ENCODE measurements at regions not wholly inside any gene's neighbourhood (a gene's known extent, or its start where the extent isn't known, plus 50 kb on each side); places are given as distances from the start of the nearest gene placed in this dataset.
A peak's percentile ranks its signal among the peaks of the same experiment; 100 is the strongest.

DNA sequence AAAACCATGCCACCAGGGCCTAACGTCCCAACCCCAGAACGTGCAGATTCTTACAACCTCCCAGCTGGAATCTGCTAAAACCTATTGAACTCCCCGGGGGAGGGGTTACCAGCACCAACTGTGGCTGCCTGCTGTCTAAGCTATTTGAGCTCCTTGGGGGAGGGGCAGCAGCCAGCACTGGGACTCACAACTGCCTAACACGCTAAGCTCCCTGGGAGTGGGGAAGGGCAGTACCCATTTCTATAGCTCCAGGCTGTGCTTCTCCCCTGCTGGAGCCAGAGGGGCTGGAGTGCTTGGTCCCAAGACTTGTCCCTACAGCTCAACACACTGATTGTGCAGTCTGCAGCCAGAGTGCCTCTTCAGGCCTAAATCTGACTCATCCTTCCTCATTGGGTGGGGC, 459.8 kb upstream of the FGF16 start:
- no peak overlapping the region for H3K4me3 ChIP-seq (ENCODE audit: low read depth, low read length)
- no peak for DNase-seq (ENCODE audit: low read depth)
- in situ Hi-C loops (cut with HindIII; ENCODE audit: low sequenced_read_pairs), result no loop called here
- TF ChIP-seq, protein P1, sequence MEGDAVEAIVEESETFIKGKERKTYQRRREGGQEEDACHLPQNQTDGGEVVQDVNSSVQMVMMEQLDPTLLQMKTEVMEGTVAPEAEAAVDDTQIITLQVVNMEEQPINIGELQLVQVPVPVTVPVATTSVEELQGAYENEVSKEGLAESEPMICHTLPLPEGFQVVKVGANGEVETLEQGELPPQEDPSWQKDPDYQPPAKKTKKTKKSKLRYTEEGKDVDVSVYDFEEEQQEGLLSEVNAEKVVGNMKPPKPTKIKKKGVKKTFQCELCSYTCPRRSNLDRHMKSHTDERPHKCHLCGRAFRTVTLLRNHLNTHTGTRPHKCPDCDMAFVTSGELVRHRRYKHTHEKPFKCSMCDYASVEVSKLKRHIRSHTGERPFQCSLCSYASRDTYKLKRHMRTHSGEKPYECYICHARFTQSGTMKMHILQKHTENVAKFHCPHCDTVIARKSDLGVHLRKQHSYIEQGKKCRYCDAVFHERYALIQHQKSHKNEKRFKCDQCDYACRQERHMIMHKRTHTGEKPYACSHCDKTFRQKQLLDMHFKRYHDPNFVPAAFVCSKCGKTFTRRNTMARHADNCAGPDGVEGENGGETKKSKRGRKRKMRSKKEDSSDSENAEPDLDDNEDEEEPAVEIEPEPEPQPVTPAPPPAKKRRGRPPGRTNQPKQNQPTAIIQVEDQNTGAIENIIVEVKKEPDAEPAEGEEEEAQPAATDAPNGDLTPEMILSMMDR (IDR thresholded peaks at IDR 0.05; ENCODE audit: low read depth, low read length, missing control alignments), result no peak

DNA sequence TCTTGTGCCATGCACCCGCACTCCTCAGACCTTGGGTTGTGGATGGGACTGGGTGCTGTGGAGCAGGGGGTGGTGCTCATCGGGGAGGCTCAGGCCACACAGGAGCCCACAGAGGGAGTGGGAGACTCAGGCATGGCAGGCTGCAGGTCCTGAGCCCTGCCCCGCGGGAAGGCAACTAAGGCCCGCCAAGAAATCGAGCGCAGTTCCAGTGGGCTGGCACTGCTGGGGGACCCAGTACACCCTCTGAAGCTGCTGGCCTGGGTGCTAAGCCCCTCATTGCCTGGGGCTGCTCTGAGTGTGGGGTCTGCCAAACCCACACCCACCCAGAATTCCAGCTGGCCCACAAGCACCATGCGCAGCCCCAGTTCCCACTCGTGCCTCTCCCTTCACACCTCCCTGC, 450.5 kb upstream of the FGF16 start:
- no peak overlapping the region for H3K4me3 ChIP-seq (ENCODE audit: low read depth, low read length)
- no peak for DNase-seq (ENCODE audit: low read depth)
- TF ChIP-seq, protein P1 (IDR thresholded peaks at IDR 0.05; ENCODE audit: low read depth, low read length, missing control alignments), result no peak
- in situ Hi-C loops (cut with HindIII; ENCODE audit: low sequenced_read_pairs), result no loop called here

DNA sequence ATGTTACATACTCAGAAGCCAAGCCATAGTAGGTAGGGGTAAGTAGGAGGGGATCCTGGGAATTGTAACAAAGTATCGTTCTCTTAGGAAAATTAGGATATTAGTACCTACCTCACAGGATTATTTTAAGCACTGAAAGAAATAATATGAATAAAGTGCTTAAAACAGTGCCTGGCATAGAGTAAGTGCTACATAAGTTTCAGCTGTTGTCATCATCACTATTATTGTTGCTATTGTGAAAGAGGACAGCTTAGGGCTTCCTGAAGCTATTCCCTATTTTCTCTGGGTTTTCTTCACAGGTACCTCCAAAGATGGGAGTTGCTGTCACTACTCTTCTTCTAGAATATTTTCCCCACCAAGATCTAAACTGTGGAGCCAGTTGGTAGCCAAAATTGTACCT, 443.7 kb upstream of the FGF16 start:
- DNase-seq (ENCODE audit: low read depth), result no peak

DNA sequence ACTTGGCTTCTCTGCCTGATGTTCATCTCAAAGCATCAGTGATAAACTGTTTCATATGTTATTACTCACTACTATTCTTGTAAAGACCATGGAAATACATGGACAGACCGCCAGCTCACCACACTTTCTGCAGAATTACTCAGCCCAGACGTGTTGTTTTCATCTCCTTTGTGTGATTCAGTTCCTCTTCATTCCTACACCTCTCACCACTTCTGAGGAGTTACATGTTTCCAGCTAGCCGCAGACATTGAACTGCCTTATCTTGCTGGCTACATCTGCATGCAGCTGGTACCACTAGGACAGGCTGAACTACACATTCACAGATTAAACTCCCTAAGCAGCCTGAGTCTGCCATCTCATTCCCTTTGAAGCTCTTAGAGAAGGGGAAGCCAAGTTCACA, 443.2 kb upstream of the FGF16 start:
- TF ChIP-seq, protein P1 (IDR thresholded peaks at IDR 0.05; ENCODE audit: low read depth, low read length, missing control alignments), result no peak
- peak; percentile 16 for DNase-seq (ENCODE audit: low read depth)
- H3K4me3 ChIP-seq (ENCODE audit: low read depth, low read length), result no peak overlapping the region
- in situ Hi-C loops (cut with HindIII; ENCODE audit: low sequenced_read_pairs), result no loop called here

More for the DNA sequence above, 443.7 kb upstream of the FGF16 start:
- in situ Hi-C loops (cut with HindIII; ENCODE audit: low sequenced_read_pairs), result no loop called here
- TF ChIP-seq, protein P1 (IDR thresholded peaks at IDR 0.05; ENCODE audit: low read depth, low read length, missing control alignments), result no peak
- H3K4me3 ChIP-seq (ENCODE audit: low read depth, low read length), result no peak overlapping the region

DNA sequence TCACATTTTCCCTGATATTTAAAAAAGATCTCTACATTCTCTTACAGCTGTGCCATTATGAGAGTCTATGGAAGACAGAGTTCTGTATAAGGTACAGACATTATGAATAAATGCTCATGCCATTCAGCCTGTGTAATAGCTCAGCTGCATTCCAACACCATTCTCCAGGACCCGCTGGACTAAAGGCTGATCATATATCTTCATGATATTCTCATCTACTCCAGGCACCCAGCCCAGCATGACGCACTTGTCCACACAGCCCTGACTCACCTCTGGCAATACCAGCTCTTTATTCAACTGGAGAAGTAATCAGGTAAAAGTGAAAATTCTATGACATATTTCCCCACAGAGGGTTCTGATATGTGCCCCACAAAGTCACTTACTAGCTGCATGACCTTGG, 437.5 kb upstream of the FGF16 start:
- DNase-seq (ENCODE audit: low read depth), result peak; percentile 68
- no peak overlapping the region for H3K4me3 ChIP-seq (ENCODE audit: low read depth, low read length)
- in situ Hi-C loops (cut with HindIII; ENCODE audit: low sequenced_read_pairs), result no loop called here
- TF ChIP-seq, protein P1 (IDR thresholded peaks at IDR 0.05; ENCODE audit: low read depth, low read length, missing control alignments), result no peak

DNA sequence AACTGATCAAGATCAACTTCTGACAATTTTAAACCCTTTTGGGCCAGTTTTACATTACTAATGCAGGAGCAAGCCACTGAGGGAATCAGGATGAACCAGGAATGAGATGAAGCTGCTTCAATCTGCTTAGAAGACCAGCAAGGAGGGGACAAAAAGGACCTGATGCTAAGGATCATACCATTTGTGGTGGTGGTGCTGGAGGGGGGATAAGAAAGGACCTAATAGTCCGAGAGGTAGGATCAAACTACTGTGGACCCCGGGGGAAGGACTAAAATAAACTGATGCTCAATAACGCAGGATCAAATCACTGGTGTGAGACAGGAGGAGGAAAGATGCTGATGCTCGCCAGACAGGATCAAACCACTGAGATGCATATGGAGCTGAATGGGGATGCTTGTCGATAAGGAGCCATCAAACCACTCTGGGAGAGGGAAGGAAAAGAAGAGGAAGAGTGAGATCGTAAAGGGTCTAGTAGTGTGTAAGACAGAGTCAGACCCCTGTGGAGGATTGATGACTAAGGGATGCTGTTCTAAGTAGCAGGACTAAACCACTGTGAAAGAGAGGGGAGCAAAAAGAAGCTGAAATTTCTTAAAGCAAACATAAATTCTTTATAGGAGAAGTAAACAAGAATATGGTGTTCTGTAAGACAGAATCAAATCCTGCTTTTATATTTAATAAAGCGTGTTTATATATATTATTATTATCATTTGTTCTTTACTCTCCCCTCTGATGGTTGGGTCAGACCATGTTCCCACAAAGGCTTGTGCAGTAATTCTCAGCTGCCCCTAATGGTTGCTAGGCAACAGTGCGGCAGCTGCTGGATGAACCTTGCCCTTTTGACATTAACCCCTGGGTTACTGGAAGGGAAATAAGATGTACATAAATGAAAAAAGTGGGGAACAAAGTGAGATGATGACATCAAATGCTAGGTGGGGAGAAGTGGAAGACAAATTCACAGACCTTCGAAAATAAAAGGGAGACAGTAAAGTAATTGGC, 432.5 kb upstream of the FGF16 start:
- DNase-seq (ENCODE audit: low read depth), result peak; percentile 37
- H3K4me3 ChIP-seq (ENCODE audit: low read depth, low read length), result no peak overlapping the region
- TF ChIP-seq, protein P1 (IDR thresholded peaks at IDR 0.05; ENCODE audit: low read depth, low read length, missing control alignments), result no peak
- in situ Hi-C loops (cut with HindIII; ENCODE audit: low sequenced_read_pairs), result no loop called here
